ENCODE measurements at regions not wholly inside any gene's neighbourhood (a gene's known extent, or its start where the extent isn't known, plus 50 kb on each side); places are given as distances from the start of the nearest gene placed in this dataset.
"Not testable (repeated sequence)": the region's sequence is repeated elsewhere in the genome, so short reads cannot be mapped to it uniquely, and the experiment has no call there.

GRCh38 chr15:36047018-36047716, 501.2 kb upstream of the DPH6 start:
- peaks cover 0 to 11% (median 4%) of the 10 kb centered on the region in 9 donors for H3K9me3 Mint-ChIP-seq
- H3K4me3 Mint-ChIP-seq, POLR2A ChIA-PET, H3K4me1 Mint-ChIP-seq, DNase-seq, H3K27ac Mint-ChIP-seq, H3K36me3 Mint-ChIP-seq, H3K27me3 Mint-ChIP-seq, ATAC-seq: not testable (repeated sequence)

GRCh38 chr15:36050899-36051298, 504.9 kb upstream of the DPH6 start:
- peaks cover 0 to 15% (median 2%) of the 10 kb centered on the region in 5 donors for H3K27me3 Mint-ChIP-seq
- H3K4me1 Mint-ChIP-seq = no peaks in the 10 kb centered on the region

GRCh38 chr15:36052641-36053040, 506.7 kb upstream of the DPH6 start:
- DNase-seq, ATAC-seq, H3K27ac Mint-ChIP-seq, H3K4me3 Mint-ChIP-seq, H3K36me3 Mint-ChIP-seq, POLR2A ChIA-PET, H3K9me3 Mint-ChIP-seq, H3K4me1 Mint-ChIP-seq: not testable (repeated sequence)
- peaks cover 0 to 15% (median 2%) of the 10 kb centered on the region in 5 donors for H3K27me3 Mint-ChIP-seq

More at GRCh38 chr15:36050899-36051298, 504.9 kb upstream of the DPH6 start:
- no peaks in the 10 kb centered on the region for H3K36me3 Mint-ChIP-seq
- H3K27ac Mint-ChIP-seq = no peak overlapping the region
- POLR2A ChIA-PET = no interaction called here
- DNase-seq (no peak), ATAC-seq (no peak)
- peaks cover 0 to 3% (median 0%) of the 10 kb centered on the region in 9 donors for H3K9me3 Mint-ChIP-seq
- no peak overlapping the region for H3K4me3 Mint-ChIP-seq

- H3K36me3 Mint-ChIP-seq = no peaks in the 10 kb centered on the region
- ATAC-seq (no peak), DNase-seq (no peak)
- no peak overlapping the region for H3K27ac Mint-ChIP-seq
- no peak overlapping the region for H3K4me3 Mint-ChIP-seq
- no peaks in the 10 kb centered on the region for H3K4me1 Mint-ChIP-seq
- POLR2A ChIA-PET = no interaction called here
- H3K9me3 Mint-ChIP-seq = peaks cover 0 to 7% (median 0%) of the 10 kb centered on the region in 9 donors
- peaks cover 0 to 15% (median 2%) of the 10 kb centered on the region in 5 donors for H3K27me3 Mint-ChIP-seq
Observed at GRCh38 chr15:36053746-36054145, 507.8 kb upstream of the DPH6 start.

DNA sequence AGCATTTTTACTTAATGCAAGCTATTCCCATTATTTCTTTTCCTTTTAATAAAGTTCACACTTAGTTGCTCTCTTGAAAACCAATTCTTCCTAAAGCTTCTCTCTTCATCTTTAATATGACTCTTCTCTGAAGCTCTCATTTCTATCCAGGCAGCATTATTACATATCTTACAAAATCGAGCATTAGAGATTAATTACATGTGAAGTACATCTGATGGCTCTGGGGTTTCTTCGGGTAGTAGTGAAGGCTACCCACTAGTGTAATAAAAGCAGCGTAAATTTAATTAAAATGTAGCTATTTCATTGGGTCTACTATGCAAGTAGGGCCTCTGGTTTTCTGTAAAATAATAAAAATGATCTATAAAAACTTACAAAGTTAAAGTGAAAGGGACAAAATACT, 513.6 kb upstream of the DPH6 start:
- peaks cover 0 to 13% (median 0%) of the 10 kb centered on the region in 9 donors for H3K9me3 Mint-ChIP-seq
- H3K27me3 Mint-ChIP-seq = peaks cover 0 to 11% (median 0%) of the 10 kb centered on the region in 5 donors
- H3K4me3 Mint-ChIP-seq = no peak overlapping the region
- ATAC-seq = no peak
- no peak overlapping the region for H3K27ac Mint-ChIP-seq
- no peaks in the 10 kb centered on the region for H3K4me1 Mint-ChIP-seq
- POLR2A ChIA-PET = no interaction called here
- H3K36me3 Mint-ChIP-seq = no peaks in the 10 kb centered on the region
- no peak for DNase-seq

GRCh38 chr15:36062357-36062756, 516.4 kb upstream of the DPH6 start:
- no peak for DNase-seq
- H3K4me1 Mint-ChIP-seq = no peaks in the 10 kb centered on the region
- no peaks in the 10 kb centered on the region for H3K36me3 Mint-ChIP-seq
- no peak overlapping the region for H3K27ac Mint-ChIP-seq
- no peaks in the 10 kb centered on the region for H3K27me3 Mint-ChIP-seq
- no peak for ATAC-seq
- H3K4me3 Mint-ChIP-seq = no peak overlapping the region
- POLR2A ChIA-PET = no interaction called here
- H3K9me3 Mint-ChIP-seq = peaks cover 0 to 13% (median 0%) of the 10 kb centered on the region in 9 donors

DNA sequence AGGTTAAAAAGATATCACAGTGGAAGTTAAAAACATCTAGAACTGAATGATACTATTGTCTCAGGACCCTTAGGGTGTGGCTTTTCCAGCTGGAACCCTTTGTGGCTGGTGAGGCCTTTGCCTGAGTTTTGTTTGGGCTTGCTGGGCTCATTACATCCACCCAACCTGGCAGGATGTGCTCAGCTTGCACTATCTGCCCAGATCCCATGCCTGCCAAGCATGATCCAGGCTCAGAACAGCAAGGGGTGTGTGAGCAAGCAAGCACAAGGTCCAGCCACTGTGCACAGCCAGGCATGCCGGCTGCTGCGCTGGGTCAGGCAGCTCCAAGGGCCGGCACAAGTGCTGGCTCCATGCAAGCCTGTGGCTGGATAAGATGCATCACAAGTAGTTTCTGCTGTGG, 512.7 kb upstream of the CDIN1 start:
- DNase-seq (no peak), ATAC-seq (no peak)
- Mint-ChIP-seq H3K4me3 (no peak overlapping the region), H3K27me3 (no peaks in the 10 kb centered on the region), H3K36me3 (no peaks in the 10 kb centered on the region), H3K4me1 (no peaks in the 10 kb centered on the region), H3K9me3 (peaks cover 0 to 10% (median 0%) of the 10 kb centered on the region in 9 donors), H3K27ac (no peak overlapping the region)
- POLR2A ChIA-PET = no interaction called here

DNA sequence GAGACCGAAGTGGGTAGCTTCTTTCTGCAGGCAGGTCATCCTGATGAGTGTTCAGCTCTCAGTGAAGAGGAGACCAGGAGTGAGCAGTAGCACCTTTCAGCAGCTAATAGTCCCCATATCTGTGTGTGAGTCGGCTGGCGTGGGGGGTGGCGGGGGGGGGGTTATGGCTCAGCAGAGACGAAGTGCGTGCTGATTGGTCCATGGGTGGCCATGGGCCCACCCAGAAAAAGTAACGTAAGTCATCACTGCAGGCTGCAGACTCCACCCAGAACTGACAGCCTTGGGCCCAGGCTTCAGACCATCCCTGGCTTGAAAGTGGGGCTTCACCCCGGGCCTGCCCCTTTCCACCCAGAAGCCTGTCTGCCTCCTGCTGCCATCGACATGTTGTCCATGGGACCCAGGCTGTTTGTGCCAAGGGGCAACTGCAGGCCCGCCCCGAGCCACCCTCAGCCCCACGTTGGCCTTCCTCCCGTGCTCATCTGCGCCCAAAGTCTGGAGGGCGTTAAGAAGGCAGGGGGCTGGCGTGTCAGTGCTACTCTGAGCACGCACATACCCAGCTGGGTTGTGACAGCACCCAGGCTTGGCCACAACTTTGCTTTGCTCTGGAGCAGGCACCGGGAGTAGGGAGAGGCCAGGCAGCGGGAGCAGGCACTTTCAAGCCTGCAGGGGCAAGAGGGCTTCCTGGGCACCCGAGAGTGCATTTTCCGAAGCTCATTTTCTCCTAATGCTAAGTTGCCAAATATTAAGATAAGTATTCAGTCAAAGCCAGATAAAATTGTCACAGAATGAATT, 511.7 kb upstream of the CDIN1 start:
- DNase-seq = no peak
- H3K27me3 Mint-ChIP-seq = no peaks in the 10 kb centered on the region
- peaks cover 0 to 10% (median 0%) of the 10 kb centered on the region in 9 donors for H3K9me3 Mint-ChIP-seq
- no peak for ATAC-seq
- H3K27ac Mint-ChIP-seq = no peak overlapping the region
- H3K4me3 Mint-ChIP-seq = no peak overlapping the region
- no peaks in the 10 kb centered on the region for H3K4me1 Mint-ChIP-seq
- POLR2A ChIA-PET = no interaction called here
- no peaks in the 10 kb centered on the region for H3K36me3 Mint-ChIP-seq

DNA sequence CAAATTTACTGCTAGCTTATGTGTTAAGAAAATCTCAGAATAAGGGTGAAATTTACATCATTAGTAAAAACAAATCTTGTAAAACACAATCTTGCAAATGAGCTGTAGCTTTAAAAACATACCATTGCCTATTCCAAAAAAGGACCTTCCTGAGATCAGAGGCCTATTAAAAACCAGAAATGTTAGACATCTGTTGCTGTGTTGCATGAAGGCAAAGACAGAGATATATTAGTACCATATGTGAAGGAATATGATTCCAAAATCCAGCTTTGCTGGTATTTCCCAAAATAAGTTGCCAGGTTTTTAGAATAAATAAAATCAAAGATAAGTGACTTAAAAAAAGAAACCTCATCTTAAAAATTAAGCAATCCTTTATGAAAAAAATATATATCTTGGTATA, 504.1 kb upstream of the CDIN1 start:
- Mint-ChIP-seq H3K27me3 (peaks cover 0 to 9% (median 0%) of the 10 kb centered on the region in 5 donors), H3K9me3 (peaks cover 0 to 12% (median 4%) of the 10 kb centered on the region in 9 donors), H3K27ac (no peak overlapping the region), H3K36me3 (peaks cover 0 to 11% (median 0%) of the 10 kb centered on the region in 3 donors), H3K4me1 (no peaks in the 10 kb centered on the region), H3K4me3 (no peak overlapping the region)
- ATAC-seq = no peak
- POLR2A ChIA-PET = no interaction called here
- no peak for DNase-seq

- Mint-ChIP-seq H3K27ac (no peak overlapping the region), H3K4me3 (no peak overlapping the region), H3K9me3 (peaks cover 10 to 41% (median 23%) of the 10 kb centered on the region in 9 donors), H3K4me1 (no peaks in the 10 kb centered on the region), H3K27me3 (peaks cover 0 to 9% (median 0%) of the 10 kb centered on the region in 5 donors), H3K36me3 (peaks cover 0 to 12% (median 0%) of the 10 kb centered on the region in 3 donors)
- DNase-seq (no peak), ATAC-seq (no peak)
- POLR2A ChIA-PET = no interaction called here
Observed at GRCh38 chr15:36079021-36079420, 500.4 kb upstream of the CDIN1 start.

DNA sequence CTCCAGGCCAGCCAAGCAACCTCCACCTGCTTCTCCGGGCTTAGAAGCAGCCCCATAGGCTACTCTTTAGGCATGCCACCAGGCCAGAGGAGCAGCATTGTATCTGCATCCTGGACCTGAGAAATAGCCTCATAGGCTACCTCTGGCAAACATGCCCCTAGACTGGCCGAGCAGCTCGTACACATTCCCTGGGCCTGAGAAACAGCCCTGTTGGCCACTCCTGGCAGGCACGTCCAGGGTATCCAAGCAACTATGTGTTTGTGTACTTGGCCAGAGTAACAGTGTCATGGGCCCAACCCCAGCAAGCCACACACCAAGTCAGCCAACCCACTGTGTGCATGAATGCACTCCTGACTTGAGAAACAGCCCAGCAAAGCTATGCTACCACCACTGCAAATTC, 498.7 kb upstream of the CDIN1 start:
- Mint-ChIP-seq H3K4me3 (no peak overlapping the region), H3K27me3 (peaks cover 0 to 9% (median 0%) of the 10 kb centered on the region in 5 donors), H3K36me3 (peaks cover 0 to 12% (median 0%) of the 10 kb centered on the region in 3 donors), H3K9me3 (peaks cover 10 to 47% (median 24%) of the 10 kb centered on the region in 9 donors), H3K4me1 (no peaks in the 10 kb centered on the region), H3K27ac (no peak overlapping the region)
- POLR2A ChIA-PET = no interaction called here
- ATAC-seq (no peak), DNase-seq (no peak)

- DNase-seq = no peak
- Mint-ChIP-seq H3K27ac (no peak overlapping the region), H3K4me1 (no peaks in the 10 kb centered on the region), H3K9me3 (peaks cover 0 to 35% (median 2%) of the 10 kb centered on the region in 9 donors), H3K36me3 (no peaks in the 10 kb centered on the region), H3K4me3 (no peak overlapping the region), H3K27me3 (peaks cover 0 to 6% (median 0%) of the 10 kb centered on the region in 5 donors)
- POLR2A ChIA-PET = no interaction called here
- ATAC-seq = no peak
Observed at GRCh38 chr15:36090286-36090946, 489.0 kb upstream of the CDIN1 start.
